GM18519 (cell line): ENCODE measurements at regions not wholly inside any gene's neighbourhood (a gene's known extent, or its start where the extent isn't known, plus 50 kb on each side); places are given as distances from the start of the nearest gene placed in this dataset.

Experiments
- ATAC-seq: cut with Tn5 transposase; IDR thresholded peaks from one replicate; pipeline ENCODE4 v1.9.1; 2021; ENCODE audit warnings: mild to moderate bottlenecking, moderate library complexity; ENCODE audit not compliant: unreplicated experiment, low FRiP score

- ATAC-seq, result no peak
These were observed 813.5 kb downstream of the FAM181B start for GRCh38 chr11:81920205-81920604.

GRCh38 chr11:81916451-81916850 lies 817.2 kb downstream of the FAM181B start:
- ATAC-seq, result no peak

- no peak for ATAC-seq
These were observed 818.6 kb downstream of the FAM181B start for GRCh38 chr11:81915045-81915444.

DNA sequence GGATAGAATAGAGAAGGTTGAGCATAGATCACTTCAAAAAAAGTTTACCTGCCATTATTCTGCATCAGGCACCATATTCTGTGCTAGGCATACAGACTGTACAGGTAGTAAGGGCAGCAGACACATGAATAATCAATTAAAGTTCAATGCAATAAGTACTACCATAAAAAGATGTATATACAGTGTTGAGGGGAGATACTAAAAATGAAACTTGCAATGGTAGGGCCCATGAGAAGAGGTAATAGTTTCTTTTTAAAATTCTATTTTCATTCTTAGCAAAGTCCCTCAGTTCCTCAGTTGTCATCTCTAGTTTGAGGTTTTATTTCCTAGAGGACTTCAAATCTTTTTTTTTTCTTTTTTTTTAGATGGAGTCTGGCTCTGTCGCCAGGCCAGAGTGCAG lies 819.9 kb downstream of the FAM181B start:
- no peak for ATAC-seq

- ATAC-seq, result no peak
These were observed 825.7 kb downstream of the FAM181B start for GRCh38 chr11:81907996-81908395.

DNA sequence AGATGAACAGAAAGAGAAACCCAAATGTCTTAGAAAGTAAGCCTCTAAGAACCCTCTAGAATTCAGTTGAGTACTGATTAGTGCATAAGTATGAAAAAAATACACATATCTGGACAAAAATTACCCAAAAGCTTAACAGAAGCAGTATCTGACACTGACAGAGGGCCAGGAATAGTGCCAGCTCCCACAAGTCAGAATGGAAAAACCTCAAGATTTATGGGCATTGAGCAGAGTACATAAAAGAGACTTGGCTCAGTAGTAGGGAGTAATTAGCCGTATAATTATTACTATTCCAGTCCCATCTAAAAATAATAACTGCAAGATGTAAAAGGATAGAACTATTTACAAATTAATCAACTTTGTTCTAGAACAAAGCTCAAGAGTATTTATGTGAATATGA lies 834.5 kb downstream of the FAM181B start:
- no peak for ATAC-seq

DNA sequence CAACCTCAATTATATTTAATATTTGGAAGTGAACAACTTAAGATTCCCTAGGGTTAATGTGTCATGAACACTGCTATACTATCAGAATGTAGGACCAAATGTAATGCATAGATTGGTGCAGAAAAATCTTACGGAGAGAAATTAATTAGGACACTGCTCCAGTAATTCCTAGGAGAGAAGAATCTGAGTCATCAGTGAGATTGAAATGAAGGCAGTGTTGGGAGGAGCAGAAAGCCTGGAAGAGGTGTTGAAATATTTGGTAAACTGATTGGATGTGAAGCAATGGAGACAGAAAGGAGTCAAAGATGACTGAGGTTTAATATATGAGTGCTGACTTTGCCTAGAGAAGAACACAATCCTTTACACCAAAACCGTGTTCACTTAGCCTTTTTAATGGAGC lies 836.0 kb downstream of the FAM181B start:
- ATAC-seq, result no peak

DNA sequence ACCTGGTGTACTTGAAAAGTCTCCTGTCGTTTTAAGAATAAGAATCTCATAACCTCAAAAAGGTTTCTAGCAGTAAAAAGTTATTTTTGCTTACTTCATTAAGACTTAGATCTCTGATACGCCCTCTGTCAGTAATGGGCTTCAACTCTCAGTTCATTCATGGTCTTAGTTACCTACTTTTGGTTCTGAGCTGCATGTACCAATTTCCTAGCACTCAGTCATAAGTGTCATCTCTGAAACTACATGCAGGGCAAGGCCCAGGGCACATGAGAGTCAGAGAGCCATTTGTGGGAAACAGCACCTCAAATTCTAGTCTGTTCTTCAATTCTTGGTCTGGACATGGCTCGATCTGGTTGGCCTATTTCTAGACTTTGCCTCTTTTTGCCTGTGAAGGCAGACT lies 838.4 kb downstream of the FAM181B start:
- ATAC-seq, result no peak

DNA sequence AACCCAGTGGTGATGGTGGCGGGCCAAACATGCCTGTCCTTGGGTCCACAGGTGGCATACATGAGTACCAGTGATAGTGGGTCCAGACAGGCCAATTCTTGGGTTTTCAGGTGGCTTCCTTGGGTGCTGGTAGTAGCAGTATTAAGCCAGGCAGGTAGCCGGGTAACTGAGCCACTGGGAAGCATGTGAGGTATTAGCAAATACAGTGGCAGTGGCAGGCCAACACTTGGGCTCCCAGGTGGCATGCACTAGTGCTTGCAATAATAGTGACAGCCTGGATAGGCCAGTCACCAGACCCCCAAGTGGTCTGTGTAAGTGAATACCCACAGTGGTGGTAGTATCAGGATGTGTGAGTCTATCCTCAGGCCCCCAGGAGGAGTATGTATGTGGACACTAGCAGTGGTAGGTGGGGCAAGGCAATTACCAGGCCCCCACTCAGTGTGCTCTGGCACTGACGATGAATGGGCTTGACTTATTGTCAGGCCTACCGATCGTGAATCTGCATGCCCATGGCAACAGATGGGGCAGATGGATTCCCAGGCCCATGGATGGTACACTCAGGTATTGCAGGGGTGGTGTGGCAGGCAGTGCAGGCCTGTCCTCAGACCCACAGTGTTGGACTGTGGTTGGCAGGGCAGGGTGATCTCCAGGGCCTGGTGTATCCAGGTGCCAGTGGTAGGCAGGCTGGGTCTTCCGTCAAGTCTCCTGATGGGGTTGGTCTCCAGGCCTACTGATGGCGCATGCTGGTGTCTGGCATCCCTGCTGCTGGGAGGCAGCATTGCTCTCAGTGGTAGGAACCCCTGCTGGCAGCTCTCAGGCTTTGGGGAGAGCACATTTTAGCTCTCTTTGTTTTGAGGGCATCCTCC lies 840.7 kb downstream of the FAM181B start:
- no peak for ATAC-seq

- no peak for ATAC-seq
These were observed 845.3 kb downstream of the FAM181B start for GRCh38 chr11:81888391-81888790.

DNA sequence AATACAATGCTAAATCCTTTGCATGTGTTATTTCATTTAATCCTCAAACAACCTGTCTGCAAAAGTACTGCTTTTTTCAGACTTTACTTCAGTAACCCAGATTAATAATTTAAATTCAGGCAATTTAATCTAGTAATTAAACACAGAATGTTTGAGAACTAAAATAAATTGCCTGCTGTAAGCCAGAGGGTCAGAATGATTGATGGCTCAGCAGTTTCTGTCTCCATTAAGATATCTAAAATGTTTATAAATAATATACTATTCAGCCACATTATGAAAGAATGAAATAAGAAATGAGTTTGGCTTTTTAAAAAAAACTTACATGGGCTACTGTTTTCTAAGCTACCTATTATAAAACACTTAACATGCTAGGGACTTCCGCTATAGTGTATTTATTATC lies 846.0 kb downstream of the FAM181B start:
- no peak for ATAC-seq

DNA sequence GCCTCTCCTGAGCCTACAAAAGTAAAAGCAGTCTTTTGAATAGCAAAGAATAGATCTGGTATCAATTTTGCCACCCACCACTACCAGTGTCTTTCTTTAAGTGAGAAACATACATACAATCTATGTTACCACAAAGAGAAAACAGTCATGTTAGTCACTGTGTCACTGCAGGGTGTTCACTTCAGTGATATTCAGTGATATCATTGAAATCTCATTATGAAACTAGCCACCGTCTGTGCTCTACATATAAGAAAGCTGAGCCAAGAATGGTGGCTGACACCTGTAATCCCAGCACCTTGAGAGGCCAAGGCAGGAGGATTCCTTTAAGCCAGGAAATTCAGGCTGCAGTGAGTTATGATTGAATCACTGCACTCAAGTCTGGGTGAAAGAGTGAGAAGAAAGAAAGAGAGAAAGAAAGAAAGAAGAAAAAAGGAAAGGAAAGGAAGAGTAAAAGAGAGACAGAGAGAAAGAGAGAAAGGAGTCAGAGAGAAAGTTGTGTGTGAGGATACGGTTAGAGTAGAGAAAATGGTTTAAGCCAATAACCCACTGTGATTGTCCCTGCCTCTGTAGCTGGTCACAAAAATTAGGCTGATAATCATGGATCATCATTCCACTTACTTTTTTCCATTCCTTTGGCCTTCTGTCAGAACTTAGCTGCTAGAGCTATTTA lies 847.1 kb downstream of the FAM181B start:
- no peak for ATAC-seq

DNA sequence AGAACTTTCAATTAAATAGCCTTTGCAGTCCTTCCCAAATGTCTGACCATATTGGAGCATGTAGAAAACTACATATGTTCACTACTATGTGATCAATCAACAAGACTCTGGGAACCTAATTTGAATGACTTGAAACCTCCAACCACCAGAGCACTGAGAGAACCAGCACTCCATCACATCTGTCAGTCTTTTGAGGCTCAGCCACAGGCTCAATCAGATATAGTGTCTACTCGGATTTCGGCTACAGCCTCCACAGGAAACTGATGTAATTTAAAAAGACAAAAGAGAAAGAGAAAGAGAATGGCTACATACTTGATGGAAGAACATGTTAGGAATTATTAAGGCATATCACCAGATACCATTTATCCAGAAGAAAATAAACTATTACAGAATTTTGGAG lies 859.0 kb downstream of the FAM181B start:
- ATAC-seq, result peak; percentile 31

- ATAC-seq, result no peak
These were observed 862.8 kb downstream of the FAM181B start for GRCh38 chr11:81870815-81871214.

DNA sequence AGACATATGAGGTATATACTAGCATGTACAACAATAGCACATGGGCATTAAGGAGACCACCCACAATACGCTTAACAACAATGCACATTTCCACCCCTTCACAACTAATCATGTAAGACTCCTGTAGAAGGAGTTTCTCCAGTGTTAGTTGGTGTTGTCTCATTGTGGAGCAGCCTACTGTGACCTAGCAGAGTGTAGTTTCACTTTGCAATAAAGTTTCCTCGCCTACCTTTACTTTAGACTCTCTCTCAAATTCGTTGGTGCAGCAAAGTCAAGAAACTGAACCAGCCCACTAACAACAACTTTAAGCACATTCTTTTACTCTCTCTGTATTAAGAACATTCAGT lies 863.6 kb downstream of the FAM181B start:
- peak; percentile 39 for ATAC-seq

DNA sequence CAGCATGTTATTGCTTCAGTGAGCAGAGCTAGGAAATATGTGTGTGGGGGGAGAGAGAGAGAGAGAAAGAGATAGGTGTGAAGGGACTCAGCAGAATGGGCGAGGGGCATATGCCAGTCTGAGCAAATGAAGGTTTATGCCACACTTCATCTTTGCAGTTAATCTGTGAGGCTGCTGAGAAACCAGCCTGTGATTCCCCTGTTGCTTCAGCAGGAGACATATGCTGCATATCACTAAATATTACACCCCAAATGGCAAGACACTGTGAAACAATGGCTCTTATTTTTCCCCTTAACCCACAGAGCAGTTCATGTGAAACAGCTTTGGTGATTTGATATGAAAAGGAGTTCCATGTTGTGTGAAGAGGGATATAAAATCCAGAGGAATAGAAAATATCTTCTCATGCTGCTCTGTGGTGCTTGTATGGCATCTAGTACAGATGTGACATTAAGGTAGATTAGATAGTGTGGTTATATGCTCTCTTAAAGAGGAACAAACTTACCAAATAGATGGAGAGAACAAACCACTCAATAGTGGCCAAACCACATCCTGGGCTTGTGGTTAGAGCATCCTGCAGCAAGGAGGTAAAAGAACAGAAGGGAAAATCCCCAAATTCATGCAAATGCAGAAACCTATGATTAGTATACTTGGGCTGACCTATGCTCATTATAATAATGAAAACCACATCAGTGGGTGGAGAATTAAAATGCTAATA lies 864.2 kb downstream of the FAM181B start:
- ATAC-seq, result peak; percentile 89

GRCh38 chr11:81866896-81867295 lies 866.8 kb downstream of the FAM181B start:
- no peak for ATAC-seq

DNA sequence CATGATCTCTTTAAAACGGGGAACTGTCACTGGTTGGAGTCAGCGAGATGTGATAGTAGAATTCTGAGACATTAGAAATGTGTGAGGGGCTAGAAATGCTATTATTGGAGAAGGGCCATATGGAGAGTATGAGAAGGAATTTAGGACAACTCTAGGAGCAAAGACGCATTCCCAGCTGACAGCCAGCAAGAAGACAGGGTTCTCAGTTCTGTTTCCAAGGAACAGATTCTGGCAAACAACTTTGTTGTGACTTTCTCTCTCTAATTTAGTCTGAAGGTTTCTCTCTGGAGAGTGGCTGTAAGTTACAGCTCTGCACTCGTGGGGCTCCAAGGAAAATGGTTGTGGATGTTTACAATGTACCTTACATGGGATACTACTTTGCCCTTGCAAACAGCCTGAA lies 876.3 kb downstream of the FAM181B start:
- no peak for ATAC-seq

DNA sequence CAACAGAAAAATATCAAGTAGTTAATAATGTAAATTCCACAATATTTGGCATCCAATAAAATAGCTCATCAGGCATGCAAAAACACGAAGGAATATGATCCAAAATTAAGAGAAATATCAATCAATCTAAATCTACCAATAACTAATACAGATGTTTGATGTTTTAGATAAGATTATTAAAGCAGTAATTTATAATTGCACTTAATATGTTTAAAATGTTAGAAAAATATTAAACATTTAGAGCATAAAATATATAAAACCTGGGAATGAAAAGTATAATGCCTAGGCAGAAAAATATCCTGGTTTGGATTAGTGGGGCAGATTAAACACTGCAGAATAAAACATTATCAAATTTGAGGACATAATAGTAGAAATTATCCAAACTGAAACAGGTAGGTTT lies 879.9 kb downstream of the FAM181B start:
- ATAC-seq, result no peak

DNA sequence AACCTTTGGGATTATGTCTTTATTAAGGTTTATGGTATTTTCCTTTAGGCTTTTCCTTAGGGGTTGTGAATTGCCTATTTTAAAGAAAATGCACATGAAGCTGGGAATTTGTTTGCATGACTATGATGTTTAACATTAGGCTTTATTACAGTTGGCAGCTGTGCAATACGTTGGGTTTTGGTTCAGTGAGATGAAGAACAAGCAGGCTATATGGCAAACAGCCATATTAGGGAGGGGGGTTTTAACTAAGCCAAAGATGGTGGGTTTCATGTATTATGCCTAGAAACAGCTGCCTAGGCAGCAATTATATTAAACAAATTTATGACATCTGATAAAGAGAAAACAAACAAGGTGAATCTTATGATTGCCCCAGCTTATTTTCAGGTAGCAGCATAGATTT lies 880.8 kb downstream of the FAM181B start:
- ATAC-seq, result no peak

DNA sequence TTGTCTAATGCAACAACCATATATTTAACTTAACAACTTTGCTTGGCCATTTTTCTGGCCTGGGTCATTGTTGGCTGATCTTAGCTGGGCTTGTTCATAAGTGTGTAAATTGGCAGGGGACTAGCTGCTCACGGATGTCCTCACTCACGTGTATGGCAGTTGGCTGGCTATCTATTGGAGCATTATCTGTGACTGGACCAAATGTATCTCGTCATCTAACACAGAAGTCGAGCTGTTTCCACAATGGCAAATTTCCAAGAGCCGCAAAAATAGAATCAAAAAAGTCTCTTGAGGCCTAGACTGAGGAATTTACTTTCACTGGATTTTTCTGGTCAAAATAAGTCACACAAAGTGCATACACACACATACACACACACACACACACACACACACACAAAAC lies 893.3 kb downstream of the FAM181B start:
- no peak for ATAC-seq

GRCh38 chr11:81839976-81840375 lies 893.7 kb downstream of the FAM181B start:
- no peak for ATAC-seq
